Fibroblast of mammary gland (primary cell): ENCODE measurements at regions not wholly inside any gene's neighbourhood (a gene's known extent, or its start where the extent isn't known, plus 50 kb on each side); places are given as distances from the start of the nearest gene placed in this dataset.

Experiments used
- DNase-seq: peaks from one replicate; pipeline ENCODE4 v3.0.0-alpha.2; 2010; ENCODE audit warnings: low read depth
- H3K4me3 ChIP-seq: 2 replicates; pipeline ENCODE4 v1.5.1; 2011; ENCODE audit warnings: low read depth, mild to moderate bottlenecking, low read length, moderate library complexity; ENCODE audit not compliant: control insufficient read depth
- TF ChIP-seq, protein P1 (sequence below): conservative IDR thresholded peaks from 2 replicates; pipeline ENCODE4 v1.5.1; 2011; ENCODE audit warnings: low read depth, low read length, inconsistent platforms; ENCODE audit not compliant: control insufficient read depth, insufficient read depth

DNA sequence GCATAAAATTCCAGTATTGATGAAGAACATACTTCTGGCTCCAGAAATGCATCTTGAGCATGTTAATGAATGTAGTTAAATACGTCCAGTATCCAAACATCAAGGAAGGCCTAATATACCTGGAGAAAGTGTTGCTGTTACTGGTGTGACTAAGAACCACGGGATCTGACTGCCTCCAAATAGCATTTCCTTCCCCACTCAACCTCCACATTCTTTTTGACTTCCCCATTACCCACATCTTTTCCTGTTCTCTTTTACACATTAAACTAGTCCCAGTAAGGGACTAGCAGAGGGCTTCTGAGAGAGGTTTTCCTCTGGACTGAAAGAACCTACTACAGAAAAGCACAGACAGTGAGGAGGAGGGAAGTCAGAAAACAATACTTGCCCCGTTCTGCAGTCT is 482.8 kb upstream of the HTR2C start:
- no peak for DNase-seq
- no peak overlapping the region for H3K4me3 ChIP-seq
- TF ChIP-seq, protein P1, sequence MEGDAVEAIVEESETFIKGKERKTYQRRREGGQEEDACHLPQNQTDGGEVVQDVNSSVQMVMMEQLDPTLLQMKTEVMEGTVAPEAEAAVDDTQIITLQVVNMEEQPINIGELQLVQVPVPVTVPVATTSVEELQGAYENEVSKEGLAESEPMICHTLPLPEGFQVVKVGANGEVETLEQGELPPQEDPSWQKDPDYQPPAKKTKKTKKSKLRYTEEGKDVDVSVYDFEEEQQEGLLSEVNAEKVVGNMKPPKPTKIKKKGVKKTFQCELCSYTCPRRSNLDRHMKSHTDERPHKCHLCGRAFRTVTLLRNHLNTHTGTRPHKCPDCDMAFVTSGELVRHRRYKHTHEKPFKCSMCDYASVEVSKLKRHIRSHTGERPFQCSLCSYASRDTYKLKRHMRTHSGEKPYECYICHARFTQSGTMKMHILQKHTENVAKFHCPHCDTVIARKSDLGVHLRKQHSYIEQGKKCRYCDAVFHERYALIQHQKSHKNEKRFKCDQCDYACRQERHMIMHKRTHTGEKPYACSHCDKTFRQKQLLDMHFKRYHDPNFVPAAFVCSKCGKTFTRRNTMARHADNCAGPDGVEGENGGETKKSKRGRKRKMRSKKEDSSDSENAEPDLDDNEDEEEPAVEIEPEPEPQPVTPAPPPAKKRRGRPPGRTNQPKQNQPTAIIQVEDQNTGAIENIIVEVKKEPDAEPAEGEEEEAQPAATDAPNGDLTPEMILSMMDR: no peak

DNA sequence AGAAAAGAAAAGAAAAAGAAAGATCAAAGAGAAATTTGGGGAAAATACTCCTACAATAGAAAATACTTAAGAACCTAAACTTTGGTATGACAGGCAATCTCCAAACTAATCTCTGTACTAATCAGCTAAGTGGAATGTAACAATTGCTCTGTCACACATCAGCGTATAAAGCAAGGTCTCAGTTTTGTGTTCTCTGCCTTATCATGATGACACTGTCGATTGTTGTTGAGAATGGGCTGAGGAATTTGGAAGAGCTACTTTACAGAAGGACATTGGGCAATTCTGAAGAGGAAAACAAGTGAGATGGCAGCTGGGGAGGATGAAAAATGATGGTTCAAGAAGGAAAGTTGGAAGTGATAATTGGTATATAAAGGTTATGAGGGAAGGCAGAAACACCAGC is 486.0 kb upstream of the HTR2C start:
- no peak overlapping the region for H3K4me3 ChIP-seq
- TF ChIP-seq, protein P1: no peak
- DNase-seq: no peak

DNA sequence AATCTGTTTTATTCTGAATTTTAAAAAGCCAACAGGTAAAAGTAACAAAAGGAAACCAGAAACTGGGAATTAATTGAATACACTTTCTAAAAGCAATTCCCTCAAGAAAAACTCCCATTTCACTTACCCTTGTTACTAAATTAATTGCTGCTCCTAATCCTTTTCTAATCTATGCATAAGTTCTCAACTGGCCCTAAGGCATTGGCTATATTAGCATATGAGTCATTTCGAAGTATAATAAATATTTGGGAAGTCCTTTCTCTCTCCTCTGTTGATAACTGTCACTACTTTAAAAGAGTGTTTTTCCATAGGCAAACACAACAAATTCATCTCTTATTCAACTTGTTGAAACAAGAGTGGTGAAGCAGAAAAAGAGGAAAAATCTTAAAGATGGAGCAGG is 486.5 kb upstream of the HTR2C start:
- TF ChIP-seq, protein P1: no peak
- no peak overlapping the region for H3K4me3 ChIP-seq
- DNase-seq: no peak

DNA sequence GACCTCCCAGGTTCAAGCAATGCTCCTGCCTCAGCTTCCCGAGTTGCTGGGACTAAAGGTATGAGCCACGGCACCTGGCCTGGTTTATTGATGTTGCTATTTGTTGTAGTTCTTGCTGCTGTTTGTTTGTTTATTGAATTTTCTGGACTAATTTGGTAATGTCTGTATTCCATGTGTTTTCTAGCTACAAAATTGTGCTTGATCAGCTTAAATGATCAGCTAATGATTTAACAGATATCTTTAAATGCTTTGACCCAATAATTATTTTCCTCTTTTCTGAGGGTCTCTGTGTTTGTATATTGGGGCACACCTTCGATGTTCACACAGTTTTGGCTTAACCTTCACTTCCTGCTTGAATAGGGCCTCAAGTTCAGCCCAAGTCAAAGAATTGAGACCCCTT is 488.1 kb upstream of the HTR2C start:
- H3K4me3 ChIP-seq: no peak overlapping the region
- no peak for DNase-seq
- TF ChIP-seq, protein P1: no peak

DNA sequence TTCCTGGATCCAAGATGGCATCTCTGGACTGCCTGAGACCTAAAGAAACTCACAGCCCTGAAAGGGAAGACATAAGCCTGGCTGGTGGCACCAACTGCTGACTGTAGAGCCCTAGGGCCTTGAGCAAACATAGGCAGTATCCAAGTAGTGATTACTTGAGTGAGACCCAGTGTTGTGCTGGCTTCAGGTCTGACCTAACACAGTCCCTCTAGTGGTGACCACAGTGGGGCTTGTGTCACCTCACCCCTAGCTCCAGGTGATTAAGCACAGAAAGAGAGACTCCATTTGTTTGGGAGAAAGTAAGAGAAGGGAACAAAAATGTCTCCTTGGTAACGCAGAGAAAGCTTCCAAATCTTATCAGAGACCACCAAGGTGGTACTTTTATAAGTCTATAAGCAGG is 496.3 kb upstream of the HTR2C start:
- DNase-seq: no peak
- no peak overlapping the region for H3K4me3 ChIP-seq
- TF ChIP-seq, protein P1: no peak

DNA sequence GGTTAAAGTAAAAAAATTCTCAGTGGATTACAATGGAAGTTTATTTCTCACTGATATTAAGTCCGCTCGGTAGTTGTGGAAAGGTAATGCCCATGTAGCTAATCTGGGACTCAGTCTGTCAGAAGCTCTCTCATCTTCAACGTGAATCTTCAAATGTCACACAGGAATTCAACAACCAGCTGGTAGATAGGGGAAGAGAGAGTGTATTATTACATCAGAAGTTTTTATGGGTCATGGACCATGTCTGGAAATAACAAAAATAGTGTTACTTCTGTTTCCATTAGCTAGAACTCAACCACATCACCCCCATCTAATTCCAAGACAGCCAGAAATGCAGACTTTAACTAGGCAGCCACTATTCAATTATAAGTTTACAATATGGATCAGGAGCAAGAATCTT is 506.1 kb upstream of the HTR2C start:
- H3K4me3 ChIP-seq: no peak overlapping the region
- TF ChIP-seq, protein P1: no peak
- no peak for DNase-seq

DNA sequence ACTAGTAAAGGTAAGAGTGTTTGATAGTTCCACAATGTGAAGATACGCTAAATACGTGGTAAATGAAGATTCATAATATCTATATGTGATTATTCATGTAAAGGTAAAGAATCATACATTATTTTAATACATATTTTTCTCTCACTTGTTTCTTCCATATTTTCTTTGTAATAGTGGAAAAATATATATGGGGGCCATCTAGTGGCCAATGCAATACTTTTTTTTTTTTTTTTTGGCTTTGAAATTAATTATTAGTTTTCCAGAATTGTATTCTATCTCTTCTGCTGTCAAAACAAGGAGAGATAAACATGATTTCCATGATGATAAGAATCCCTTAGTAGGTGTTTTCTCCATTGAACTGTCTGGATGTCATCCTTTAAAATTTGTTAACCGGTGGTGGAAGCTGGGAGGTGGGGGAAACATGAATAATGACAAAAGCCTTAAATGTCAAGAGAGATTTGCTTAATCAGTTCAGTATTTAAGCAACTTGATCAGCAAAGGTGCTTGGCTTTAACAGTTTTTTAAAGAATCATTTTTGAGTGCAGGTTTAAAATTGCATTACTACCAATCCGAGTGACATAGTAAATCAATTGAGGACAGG is 508.7 kb upstream of the HTR2C start:
- DNase-seq: no peak
- TF ChIP-seq, protein P1: peak; percentile 40
- H3K4me3 ChIP-seq: no peak overlapping the region
